ENCODE measurements at regions not wholly inside any gene's neighbourhood (a gene's known extent, or its start where the extent isn't known, plus 50 kb on each side); places are given as distances from the start of the nearest gene placed in this dataset.

DNA sequence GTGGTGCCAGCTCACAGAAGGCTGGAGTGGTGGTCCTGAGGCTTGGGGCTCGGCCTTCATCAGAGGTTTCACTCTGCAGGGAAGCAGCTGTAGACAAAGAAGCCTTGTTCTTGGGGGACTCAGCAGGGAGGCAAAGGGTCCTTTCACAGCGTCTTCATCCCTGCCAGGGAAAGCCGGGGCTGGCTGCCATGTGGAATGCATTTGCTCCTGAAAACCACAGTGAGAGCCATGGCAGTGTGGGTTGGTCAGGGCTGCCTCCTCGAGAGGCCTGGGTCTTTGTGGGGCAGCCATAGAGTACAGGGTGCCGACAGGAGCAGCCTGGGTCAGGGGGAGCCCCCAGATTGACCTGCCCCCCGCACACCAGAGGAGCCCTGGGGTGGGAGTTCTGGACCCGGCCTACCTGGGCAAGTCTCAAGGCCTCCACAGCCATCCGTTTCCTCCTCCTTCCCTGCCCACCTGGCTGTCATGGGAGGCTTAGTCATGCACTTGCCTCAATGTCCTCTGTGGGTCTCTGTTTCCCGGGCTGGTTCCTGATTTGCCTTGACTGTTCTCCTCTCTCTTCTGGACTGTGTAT lies 144.0 kb downstream of the CDC5L start:
- no peak for DNase-seq (ENCODE audit: low read depth in 2 of 2)

DNA sequence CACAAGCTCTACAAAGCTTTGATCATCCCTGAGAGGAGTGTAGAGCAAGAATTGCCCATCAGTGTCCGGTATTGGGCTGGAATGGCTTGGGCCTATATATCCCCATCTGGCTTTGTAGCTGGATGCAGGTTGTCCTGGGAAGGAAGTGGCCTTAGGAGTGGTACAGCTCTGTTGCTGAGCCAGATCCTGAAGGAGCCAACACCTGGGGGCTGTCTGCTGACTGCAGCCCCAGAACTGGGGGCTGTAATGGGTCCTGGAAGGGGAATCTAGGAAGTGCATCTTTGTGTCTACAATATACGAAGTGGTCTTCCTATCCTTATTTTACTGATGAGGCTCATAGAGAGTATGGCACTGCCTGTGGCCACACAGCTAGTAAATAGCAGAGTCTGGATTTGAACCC lies 145.9 kb downstream of the CDC5L start:
- DNase-seq (ENCODE audit: low read depth in 2 of 2) = no peak

DNA sequence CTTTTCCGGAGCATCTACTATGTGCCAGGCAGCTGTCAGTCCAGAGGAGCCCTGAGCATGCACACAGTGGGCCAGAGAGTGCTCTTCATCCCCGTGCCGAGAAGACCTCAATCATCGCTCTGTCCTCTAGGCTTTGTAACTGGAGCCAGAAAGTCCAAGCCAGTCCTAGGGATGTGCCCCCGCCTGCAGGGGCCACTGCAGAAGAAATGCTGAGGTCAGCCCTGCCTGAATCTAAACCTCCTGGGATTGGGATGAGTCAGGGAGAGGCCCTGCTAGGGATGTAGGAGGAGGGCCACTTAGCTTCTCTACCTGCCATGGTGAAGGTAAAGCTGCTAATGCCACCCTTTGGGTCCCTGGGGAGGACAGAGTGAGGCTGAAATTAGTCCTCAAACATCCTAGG lies 146.8 kb downstream of the CDC5L start:
- DNase-seq (ENCODE audit: low read depth in 2 of 2) = no peak

DNA sequence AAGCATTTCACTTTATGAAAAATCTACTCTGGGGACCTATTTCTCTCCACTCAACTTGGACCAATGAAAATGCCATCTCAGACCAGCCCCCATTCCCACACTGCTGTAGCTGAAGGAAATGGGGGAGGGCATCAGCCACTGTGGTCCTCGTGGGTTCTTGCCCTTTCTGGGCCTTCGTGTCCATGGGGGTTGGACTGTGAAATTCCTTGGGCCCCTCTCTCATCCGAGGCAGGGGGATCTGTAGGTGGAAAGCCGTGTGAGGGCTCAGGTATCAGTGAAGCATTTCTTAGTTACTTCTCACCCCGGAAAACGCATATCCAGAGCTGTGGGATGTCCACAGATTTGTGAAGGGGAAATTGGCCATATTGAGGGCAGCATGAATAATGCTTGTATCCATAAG lies 147.9 kb downstream of the CDC5L start:
- no peak for DNase-seq (ENCODE audit: low read depth in 2 of 2)

DNA sequence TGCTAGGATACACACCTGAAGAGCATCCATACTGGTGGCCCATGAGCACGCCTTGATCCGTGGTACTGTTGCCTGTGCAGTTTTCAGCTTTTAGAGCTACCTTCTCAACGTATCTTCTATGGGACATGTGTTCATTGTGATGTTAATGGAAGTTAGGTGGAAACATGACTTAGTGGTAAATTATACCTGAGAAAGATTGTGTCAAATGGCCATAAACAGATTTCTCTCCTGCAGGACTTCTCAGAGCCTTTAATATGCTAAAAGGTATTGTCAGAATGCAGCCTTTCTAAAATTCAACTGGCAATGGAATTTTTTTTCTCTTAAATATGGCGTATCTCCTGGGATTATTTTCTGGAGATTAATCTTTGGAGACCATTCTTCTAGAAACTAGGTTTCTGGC lies 148.5 kb downstream of the CDC5L start:
- no peak for DNase-seq (ENCODE audit: low read depth in 2 of 2)

DNA sequence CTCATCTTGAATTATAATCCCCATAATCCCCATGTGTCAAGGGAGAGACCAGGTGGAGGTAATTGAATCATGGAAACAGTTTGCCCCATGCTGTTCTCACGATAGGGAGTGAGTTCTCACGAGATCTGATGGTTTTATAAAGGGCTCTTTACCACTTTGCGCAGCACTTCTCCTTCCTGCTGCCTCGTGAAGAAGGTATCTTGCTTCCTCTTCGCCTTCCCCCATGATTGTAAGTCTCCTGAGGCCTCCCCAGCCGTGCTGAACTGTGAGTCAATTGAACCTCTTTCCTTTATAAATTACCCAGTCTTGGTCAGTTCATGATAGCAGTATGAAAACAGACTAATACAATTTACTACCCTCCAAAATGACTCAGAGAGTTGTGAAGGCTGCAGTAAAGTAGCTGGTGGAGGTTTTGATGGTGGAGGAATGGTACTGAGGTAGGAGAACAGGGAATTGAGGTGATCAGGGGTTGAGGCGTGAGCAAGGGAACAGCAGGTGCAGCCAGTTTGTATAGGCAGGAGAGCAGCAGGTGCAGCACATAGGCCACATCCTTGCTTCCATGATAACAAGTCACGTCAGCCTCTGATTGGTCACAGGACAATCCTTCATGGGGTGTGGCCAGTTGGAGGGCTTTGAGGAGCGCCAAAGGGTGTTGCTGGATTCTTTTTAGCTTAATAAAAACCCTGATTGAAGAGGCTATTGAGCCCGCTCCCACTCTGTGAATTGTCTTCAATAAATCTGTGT lies 150.0 kb downstream of the CDC5L start:
- no peak for DNase-seq (ENCODE audit: low read depth in 2 of 2)

DNA sequence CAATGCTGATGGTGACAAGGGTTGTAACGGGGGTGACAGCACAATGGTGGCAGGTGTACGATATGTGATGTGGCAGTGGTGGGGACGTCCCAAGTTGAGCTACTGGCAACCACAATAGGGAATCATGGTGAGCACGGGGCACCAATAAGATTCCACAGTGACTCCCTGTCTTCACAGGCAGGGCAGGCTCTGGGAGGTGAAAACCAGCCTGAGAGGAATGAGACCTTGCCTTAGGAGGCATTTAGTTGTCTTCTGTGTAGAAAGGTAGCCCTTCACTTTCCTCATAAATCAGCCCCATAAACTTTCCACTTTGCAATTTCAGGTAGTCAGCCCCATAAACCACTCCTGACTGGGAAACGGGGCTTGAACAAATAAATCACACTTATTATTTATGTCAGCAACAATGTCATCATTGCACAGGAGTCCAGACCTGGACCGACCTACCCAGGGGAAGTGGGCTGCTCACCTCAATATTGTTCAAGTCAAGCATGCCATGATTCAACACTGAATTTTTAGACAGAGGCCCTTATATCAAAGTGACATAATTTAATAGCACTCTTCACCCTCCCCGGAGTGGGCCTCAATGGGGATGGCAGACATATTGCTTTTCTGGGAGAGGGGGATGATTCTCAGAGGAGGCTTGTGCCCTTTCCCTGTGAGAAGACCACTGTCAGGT lies 150.8 kb downstream of the CDC5L start:
- no peak for DNase-seq (ENCODE audit: low read depth in 2 of 2)

DNA sequence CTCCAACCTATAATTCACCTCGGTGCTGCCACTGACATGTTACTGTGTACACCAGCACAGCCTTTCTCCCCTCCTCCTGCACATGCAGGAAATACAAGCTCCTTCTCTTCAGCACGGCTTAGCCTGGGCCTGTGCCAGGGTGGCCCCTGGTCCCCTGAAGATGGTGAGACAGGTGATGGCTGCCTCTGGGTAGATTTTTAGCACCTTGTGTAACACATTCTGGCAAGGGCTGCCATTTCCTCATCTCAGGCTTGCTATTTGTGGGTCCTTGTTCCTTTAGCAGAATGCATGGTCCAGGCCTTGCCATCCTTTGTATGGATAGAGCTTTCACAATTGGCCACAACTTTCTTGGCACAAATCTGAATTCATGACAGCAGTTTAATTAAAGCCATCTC lies 151.3 kb downstream of the CDC5L start:
- no peak for DNase-seq (ENCODE audit: low read depth in 2 of 2)

DNA sequence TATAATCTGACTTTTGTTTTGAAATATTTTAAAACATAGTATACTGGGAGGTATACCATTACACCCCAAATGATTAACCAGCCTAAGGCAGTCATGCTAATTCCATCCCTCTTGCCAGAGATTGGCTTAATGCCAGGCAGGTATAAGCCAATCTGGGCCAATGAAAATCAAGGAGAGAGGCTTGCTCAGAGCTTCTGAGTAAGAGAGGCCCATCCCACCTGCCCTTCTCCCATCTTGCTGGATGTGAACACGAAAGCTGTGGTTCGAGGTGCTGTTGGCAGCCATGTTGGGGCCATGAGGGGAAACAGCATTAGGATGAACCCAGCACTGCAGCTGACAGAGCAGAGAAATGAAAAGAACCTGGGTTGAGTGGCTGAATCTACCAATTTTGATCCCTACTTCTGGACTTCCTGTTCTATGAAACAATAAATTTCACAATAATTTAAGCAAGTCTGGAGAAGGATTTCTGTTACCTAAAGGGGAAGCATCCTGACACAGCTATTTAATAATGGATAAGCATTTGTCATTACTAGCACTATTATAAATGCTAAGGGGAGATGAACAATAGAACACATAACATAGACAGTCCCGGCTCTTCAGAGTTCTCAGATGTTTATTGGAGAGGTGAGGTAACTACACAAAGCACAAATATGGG lies 152.3 kb downstream of the CDC5L start:
- no peak for DNase-seq (ENCODE audit: low read depth in 2 of 2)

DNA sequence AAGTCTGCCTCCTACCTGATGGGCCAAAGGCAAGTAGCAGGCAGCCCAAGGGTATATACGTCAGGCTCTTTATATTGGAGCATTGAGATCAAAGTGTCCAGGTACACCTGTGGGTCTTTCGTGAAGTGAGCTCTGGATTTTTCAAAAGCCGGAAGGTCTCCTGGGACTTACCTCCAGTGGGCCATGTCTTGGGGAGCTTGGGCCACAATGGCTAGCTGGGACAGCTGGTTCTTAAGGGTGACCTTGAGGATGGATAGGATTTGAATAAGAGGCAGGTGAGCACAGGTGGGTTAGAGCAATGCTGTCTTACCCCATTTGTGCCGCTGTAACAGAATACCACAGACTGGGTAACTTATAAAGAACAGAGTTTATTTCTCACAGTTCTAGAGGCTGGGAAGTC lies 153.4 kb downstream of the CDC5L start:
- no peak for DNase-seq (ENCODE audit: low read depth in 2 of 2)

DNA sequence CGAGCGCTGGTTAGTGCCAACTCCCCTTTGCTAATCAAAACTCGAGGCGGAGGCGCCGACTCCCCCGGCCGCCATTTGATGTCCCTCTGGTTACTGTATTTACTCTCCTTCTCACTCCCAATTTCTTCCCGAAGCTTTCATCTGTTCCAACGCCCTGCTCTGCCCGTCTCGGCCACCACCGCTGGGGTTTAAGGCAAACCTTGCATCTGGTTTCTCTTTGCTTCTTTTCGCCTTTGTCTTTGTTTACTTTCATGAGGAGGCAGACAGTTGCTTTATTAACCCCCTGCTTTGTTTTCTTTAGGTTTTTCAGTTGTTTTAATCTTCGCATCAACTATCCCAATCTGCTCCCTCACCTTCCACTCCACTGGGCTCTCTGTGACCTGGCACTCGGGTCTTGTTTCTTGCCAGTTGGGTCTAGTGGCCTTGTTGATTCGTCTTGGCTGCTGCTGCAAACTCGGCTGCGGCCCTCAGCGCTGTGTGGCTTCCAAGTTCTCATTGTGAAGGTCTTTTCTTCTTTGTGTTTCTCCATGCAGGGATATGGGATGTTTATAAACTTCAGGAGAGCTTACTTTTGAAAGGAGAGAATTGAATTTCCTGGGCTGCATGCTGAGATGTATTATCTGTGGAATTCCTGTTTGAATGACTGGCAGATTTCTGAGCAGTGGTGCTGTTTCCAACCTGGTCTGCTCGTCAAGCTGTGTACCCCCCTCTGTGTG lies 155.1 kb downstream of the CDC5L start:
- no peak for DNase-seq (ENCODE audit: low read depth in 2 of 2)

DNA sequence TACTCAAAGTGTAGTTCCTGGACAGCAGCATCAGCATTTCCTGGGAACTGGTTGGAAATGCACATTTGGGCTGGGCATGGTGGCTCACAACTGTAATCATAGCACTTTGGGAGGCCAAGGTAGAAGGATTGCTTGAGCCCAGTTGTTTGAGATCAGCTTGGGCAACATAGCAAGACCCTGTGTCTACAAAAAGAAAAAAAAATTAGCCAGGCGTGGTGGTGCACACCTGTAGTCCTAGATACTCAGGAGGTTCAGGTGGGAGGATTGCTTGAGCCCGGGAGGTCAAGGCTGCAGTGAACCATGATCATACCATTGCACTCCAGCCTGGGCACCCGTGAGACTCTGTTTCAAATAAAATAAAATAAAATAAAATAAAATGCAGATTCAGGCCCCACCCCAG lies 156.2 kb downstream of the CDC5L start:
- DNase-seq (ENCODE audit: low read depth in 2 of 2) = no peak

DNA sequence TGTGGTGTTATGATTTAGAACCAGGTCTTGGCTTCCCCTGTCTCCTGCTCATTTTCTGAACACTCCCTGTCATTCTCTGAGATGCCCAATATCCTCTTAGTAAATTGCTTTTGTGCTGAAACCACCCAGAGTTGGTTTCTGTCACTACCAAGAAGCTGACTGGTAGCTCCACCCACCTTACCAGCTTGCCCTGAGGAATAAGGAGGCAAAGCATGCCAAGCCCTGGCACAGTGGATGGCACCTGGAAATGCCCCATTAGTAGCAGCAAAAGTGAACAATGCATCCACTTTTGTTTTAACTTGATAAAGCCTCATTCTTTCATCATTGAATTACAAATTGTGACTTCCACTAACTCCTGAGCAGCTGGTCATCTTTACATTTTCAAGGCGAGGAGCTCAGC lies 157.7 kb downstream of the CDC5L start:
- DNase-seq (ENCODE audit: low read depth in 2 of 2) = no peak

DNA sequence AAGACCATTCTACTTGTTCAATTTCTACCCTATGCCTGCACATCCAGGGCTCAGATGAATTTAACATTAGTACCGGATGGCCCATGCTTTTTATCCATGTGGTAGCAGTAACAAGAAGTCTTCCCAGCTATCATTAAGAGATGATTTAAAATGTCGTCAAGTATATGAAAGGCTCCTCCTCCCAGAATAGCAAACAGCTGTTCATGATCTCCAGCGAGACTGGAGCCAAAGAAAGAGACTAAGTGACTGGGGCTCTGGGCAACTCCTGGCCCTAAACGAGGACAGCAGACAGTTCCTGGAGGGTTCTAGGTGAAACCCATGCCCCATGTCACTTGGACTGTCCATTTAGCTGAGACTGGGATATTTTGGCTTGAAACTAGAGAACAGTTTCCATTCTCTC lies 160.8 kb downstream of the CDC5L start:
- no peak for DNase-seq (ENCODE audit: low read depth in 2 of 2)

DNA sequence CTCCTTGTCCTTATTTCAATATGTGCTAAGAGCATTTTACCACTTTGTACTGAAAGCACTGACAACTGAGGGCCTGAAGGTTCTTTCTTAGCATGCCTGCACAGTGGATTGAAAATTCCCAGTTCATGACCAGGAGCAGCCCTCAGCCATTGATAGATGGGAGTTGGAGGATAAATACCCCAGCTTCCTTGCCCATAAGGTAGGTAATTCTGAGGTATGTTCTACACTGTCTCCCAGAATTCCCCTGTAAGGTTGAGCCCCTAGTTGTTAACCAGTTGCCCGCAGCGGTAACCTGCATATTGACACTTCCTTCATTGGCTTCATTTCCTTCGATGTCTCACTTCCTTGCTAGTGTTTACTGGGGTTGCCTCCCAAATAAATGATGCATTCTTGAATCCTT lies 162.0 kb downstream of the CDC5L start:
- DNase-seq (ENCODE audit: low read depth in 2 of 2) = no peak

DNA sequence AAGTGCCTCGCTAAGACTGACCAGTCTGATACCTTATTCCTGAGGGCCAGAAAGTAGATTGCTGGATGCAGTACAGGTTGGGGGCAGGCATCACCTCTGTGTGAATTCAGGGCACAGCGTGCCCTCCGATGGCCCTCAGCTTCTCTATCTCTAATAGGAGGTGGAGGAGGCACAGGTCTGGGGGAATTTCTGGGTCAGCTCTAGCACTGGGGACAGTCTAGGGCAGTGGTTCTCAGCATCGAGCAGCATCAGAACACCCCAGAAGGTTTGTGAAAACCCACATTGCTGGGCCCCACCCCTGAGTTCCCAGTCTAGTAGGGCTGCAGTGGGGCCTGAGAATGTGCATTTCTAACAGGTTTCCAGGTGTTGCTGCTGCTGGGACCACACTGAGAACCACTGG lies 166.7 kb downstream of the CDC5L start:
- DNase-seq (ENCODE audit: low read depth in 2 of 2) = no peak

DNA sequence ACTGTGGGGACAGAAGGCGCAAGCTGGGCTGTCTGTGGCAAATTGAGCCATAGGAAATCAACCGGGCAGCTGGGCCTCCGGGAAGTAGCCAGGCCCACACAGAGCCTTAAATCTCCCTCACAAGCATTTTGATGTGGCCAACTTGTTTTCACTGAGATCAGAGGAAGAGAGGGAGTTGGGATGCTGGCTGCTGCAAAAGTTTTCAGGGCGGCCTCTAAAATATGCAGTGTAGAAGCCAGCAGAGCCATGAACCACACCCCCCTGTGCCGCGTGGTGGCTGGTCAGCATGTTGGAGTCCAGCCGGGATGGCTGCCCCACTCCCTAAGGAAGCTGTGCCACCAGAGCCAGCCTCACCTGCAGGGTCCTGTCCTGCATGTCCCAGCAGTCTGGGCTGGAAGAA lies 167.4 kb downstream of the CDC5L start:
- no peak for DNase-seq (ENCODE audit: low read depth in 2 of 2)

DNA sequence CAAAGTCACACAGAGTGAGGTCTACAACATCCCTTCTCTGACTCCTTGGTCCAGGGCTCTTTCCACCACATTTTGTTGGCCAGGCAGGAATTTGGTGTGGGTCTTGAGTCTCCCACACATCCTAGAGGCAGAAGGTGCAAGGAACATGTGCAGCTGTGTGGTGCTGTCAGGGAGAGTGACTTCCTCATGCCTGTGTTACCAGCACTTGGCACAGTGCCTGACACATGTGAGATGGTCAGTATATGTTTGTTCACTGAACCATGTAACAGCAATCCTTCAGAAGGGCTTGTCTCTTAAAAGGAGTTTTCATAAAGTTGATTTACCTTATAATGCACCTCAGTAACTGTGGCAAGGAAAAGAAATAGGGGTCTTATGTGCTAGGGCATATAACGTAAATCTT lies 168.5 kb downstream of the CDC5L start:
- DNase-seq (ENCODE audit: low read depth in 2 of 2) = no peak

DNA sequence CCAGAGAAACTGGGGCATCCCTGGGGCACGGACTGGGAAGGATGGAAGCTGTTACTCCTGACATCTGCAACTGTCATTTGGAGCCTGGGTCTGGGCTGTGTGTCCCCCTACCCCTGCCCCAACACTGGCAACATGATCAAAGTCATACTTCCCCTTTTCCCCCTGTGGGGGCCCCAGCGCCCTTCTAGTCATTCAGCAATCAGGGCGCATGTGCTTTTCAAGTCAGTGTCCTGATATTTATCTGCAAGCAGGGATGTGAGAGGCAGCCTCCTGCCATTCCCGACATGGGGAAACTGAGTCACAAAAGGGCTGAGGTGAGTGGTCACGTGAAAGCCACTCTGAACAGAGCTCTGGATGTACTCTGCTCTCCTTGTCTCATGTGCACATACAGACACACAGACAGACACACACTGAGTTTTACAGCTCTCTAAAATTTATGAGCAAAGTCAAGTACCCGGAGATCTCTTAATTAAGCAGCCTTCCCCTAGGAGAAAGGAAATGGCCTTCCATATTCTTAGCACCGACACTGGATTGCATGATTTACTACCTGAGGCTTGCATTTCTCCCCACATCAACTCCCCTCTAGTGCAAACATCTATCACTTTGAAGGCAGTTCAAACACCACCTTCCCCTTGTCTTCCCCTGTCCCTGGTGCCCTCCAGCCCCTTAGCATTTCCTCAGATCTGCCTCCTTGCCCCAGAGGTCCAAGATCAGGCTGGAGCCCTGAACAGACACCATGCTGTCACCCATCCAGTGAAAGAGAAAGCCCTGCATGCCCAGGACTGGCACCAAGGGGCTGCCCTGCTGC lies 170.7 kb downstream of the CDC5L start:
- DNase-seq (ENCODE audit: low read depth in 2 of 2) = no peak

DNA sequence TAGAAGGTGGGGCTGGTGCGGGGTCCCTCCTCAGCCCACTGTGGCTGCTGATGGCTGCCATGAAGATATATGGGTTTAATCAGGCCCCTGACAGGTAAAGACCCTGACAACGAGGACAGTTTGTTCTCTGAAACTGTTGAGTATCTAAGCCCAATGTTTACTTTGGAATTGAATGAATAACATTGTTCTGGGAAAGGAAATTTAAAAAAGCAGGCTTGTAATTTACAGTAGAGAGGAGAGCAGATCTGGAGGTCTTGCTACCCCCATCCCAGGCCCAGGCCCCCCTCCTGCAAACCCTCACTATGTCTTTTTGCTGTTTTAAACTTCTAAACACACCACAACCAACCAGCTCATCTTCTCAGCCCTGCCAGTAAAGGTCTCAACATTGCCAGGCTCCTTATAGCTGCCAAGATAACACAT lies 171.3 kb downstream of the CDC5L start:
- no peak for DNase-seq (ENCODE audit: low read depth in 2 of 2)

DNA sequence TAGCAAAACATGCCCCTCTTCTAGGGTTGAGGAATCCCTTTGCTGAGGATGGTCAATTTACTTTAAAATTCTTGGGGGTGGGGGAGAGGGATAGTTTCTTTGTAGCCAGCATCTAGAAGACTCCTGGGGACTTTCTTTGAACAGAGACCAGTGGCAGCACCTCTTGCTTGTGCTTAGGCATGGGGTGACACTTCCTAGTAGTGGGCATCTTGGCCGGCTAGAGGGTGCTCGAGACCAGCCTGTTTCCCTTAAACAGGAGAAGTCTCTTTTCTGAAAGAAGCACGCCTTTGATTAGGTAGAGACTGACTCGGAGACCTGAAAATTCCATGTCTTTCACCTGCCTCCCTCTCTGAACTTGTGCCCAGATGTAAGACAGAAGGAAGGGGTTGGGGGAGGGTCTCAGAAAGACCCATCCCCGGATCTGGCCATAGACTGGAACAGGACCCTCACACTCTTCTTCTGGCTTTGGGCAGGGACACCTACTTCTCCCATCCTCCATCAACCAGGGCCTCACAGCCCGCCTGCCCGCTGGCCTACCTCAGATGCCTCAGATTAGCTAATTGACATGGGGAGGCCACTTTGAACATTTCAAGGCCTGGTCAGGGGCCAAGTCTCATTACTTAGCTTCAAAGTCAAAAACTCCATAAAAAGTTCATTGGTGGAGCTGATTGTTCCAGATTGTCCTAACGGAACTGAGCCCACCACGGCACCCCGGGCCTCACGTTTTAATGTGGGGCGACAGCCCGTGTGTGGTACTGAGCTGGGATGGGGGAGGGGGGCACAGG lies 172.2 kb downstream of the CDC5L start:
- DNase-seq (ENCODE audit: low read depth in 2 of 2) = no peak
